GM12878 (cell line): ENCODE measurements at regions not wholly inside any gene's neighbourhood (a gene's known extent, or its start where the extent isn't known, plus 50 kb on each side); places are given as distances from the start of the nearest gene placed in this dataset.

Experiments
- ATAC-seq: fragments of 200-7000 bp; cut with Tn5 transposase; 3 replicates; pipeline ENCODE4 v1.9.1; 2020; ENCODE audit warnings: mild to moderate bottlenecking, moderate library complexity
- BruUV-seq: library from RNA; stranded (reverse); fragments of 400-500 nt; replicated peaks from 2 replicates; lab custom pipeline; 2021; lab: Mats Ljungman, UMichigan
- CTCF ChIA-PET: fragments of 300-600 bp; sonication (Branson Sonifier 250); formaldehyde crosslinking; extraction: SDS; loops from one replicate; lab custom pipeline; 2021; ENCODE audit warnings: inconsistent platforms; lab: Yijun Ruan, JAX
- POLR2A ChIA-PET: fragments of 350-600 bp; formaldehyde crosslinking; extraction: SDS; loops from one replicate; lab custom pipeline; 2021; ENCODE audit warnings: inconsistent platforms; lab: Charles Lee
- RAD21 ChIA-PET: fragments of 300-600 bp; sonication (Branson Sonifier 250); formaldehyde crosslinking; loops from one replicate; lab custom pipeline; 2023; ENCODE audit warnings: antibody characterized with exemption; ENCODE audit not compliant: unreplicated experiment; lab: Charles Lee
- SMC1A ChIA-PET: fragments of 300-600 bp; sonication (Branson Sonifier 250); formaldehyde crosslinking; loops from one replicate; lab custom pipeline; 2023; ENCODE audit not compliant: unreplicated experiment, uncharacterized antibody; lab: Charles Lee
- DNase-seq: peaks from one replicate; pipeline ENCODE4 v3.0.0-alpha.2; 2011; ENCODE audit warnings: low read depth, low spot score
- FAIRE-seq: peaks from 3 replicates; lab custom pipeline; 2011; peaks lifted over from hg19 to GRCh38; lab: Jason Lieb, UNC
- H2AFZ ChIP-seq: 2 replicates; pipeline ENCODE4 v1.6.0; 2011; ENCODE audit warnings: low read depth, low read length, control low read depth; ENCODE audit not compliant: control insufficient read depth
- H3K27ac ChIP-seq: 2 replicates; pipeline ENCODE4 v1.5.1; 2011; ENCODE audit warnings: control low read depth; ENCODE audit not compliant: control insufficient read depth, insufficient read depth
- H3K27me3 ChIP-seq, 2 experiments: replicated peaks in 1 of 2; 2 replicates each; pipeline versions ENCODE4 v1.6.0 to v1.6.1; 2011; ENCODE audit warnings: low read length in 1 of 2; ENCODE audit not compliant: control insufficient read depth in 2 of 2, insufficient read depth in 2 of 2
- H3K36me3 ChIP-seq, 2 experiments: 2 replicates each; pipeline ENCODE4 v1.5.1; 2011; ENCODE audit warnings: low read length in 1 of 2; ENCODE audit not compliant: control insufficient read depth in 2 of 2, insufficient read depth in 2 of 2
- H3K4me1 ChIP-seq: 2 replicates; pipeline ENCODE4 v1.6.1; 2011; ENCODE audit warnings: mild to moderate bottlenecking, low read length, moderate library complexity, mixed read lengths; ENCODE audit not compliant: control insufficient read depth, insufficient read depth
- H3K4me2 ChIP-seq: 2 replicates; pipeline ENCODE4 v1.6.0; 2011; ENCODE audit warnings: control low read depth; ENCODE audit not compliant: control insufficient read depth, insufficient read depth
- H3K4me3 ChIP-seq: fragments of 200-600 bp; sonication (generic); 2 replicates; pipeline ENCODE4 v1.5.1; 2016
- H3K79me2 ChIP-seq: 2 replicates; pipeline ENCODE4 v1.6.0; 2011; ENCODE audit warnings: low read length; ENCODE audit not compliant: control insufficient read depth, insufficient read depth
- H3K9ac ChIP-seq: 2 replicates; pipeline ENCODE4 v1.8.0; 2011; ENCODE audit warnings: low read length, control low read depth, mixed read lengths; ENCODE audit not compliant: control insufficient read depth, insufficient read depth
- H3K9me3 ChIP-seq: replicated peaks from 3 replicates; pipeline ENCODE4 v1.5.1; 2011; ENCODE audit warnings: mild to moderate bottlenecking, low read length; ENCODE audit not compliant: control insufficient read depth, insufficient read depth
- H4K20me1 ChIP-seq: 2 replicates; pipeline ENCODE4 v1.6.0; 2011; ENCODE audit not compliant: control insufficient read depth, insufficient read depth
- CBX5 ChIP-seq: sonication (generic); IDR thresholded peaks from 2 replicates; pipeline ENCODE4 v1.6.1; 2016; ENCODE audit warnings: low read depth, moderate library complexity, mild to moderate bottlenecking, inconsistent platforms
- CEBPB ChIP-seq, 2 experiments: fragments of 150-350 bp in 1 of 2; IDR thresholded peaks; 2 replicates each; pipeline ENCODE4 v1.6.1; 2012 to 2014; ENCODE audit warnings: low read depth in 2 of 2, low read length in 2 of 2, borderline replicate concordance in 1 of 2, inconsistent platforms in 1 of 2
- CUX1 ChIP-seq: IDR thresholded peaks from 2 replicates; pipeline ENCODE4 v1.6.1; 2012; ENCODE audit warnings: improper control_type of control experiment, low read depth, low read length; ENCODE audit not compliant: insufficient replicate concordance
- ETV6 ChIP-seq, 2 experiments: fragments of 450-650 bp in 1 of 2; IDR thresholded peaks in 1 of 2; conservative IDR thresholded peaks in 1 of 2; 2 replicates each; pipeline ENCODE4 v1.6.1; 2014; ENCODE audit warnings: antibody characterized with exemption in 1 of 2, borderline replicate concordance in 1 of 2, low read depth in 1 of 2, mild to moderate bottlenecking in 1 of 2, moderate library complexity in 1 of 2
- HDGF ChIP-seq: fragments of 450-650 bp; IDR thresholded peaks from 2 replicates; pipeline ENCODE4 v1.6.1; 2016; ENCODE audit warnings: antibody characterized with exemption
- KAT2A ChIP-seq: conservative IDR thresholded peaks from 2 replicates; pipeline ENCODE4 v1.6.1; 2011; ENCODE audit warnings: low read depth, low read length; ENCODE audit not compliant: control insufficient read depth
- MTA2 ChIP-seq: fragments of 450-650 bp; IDR thresholded peaks from 2 replicates; pipeline ENCODE4 v1.6.1; 2016; ENCODE audit warnings: low read depth, mild to moderate bottlenecking, moderate library complexity
- NRF1 ChIP-seq: conservative IDR thresholded peaks from 2 replicates; pipeline ENCODE4 v1.6.1; 2011; ENCODE audit warnings: mild to moderate bottlenecking, low read depth, low read length, improper control_type of control experiment
- PBX3 ChIP-seq: IDR thresholded peaks from 2 replicates; pipeline ENCODE4 v1.6.1; 2011; ENCODE audit warnings: mild to moderate bottlenecking, low read depth, low read length, moderate library complexity; ENCODE audit not compliant: insufficient replicate concordance
- SMC3 ChIP-seq: IDR thresholded peaks from 2 replicates; pipeline ENCODE4 v1.6.1; 2011; ENCODE audit warnings: low read length, improper control_type of control experiment, borderline replicate concordance
- STAT3 ChIP-seq: IDR thresholded peaks from 2 replicates; pipeline ENCODE4 v1.6.1; 2011; ENCODE audit warnings: low read depth, low read length, improper control_type of control experiment
- YY1 ChIP-seq: IDR thresholded peaks from 2 replicates; pipeline ENCODE4 v1.6.1; 2011; ENCODE audit warnings: low read depth, mild to moderate bottlenecking, low read length
- WGBS: methylation state at CpG from one replicate; pipeline ENCODE4 v1.1.6; 2016; ENCODE audit warnings: low lambda C conversion rate; ENCODE audit not compliant: insufficient replicate concordance, insufficient coverage; ENCODE audit errors: missing lambda C conversion rate; 5-methylcytosine and 5-hydroxymethylcytosine counted together
- in situ Hi-C: fragments of 300-500 bp; cut with MboI; formaldehyde crosslinking; loops from 9 replicates; pipeline ENCODE4 v1.14.3; 2018; ENCODE audit warnings: mixed read lengths
- intact Hi-C: fragments of 100-400 bp; cut with micrococcal nuclease; formaldehyde crosslinking; loops from one replicate; pipeline ENCODE4 v1.14.2; 2022; ENCODE audit not compliant: unreplicated experiment
- TF ChIP-seq, protein P1 (sequence below): fragments of 450-650 bp; IDR thresholded peaks from 2 replicates; pipeline ENCODE4 v1.6.1; 2017; ENCODE audit warnings: mild to moderate bottlenecking, low read depth, inconsistent platforms; ENCODE audit not compliant: poor library complexity, severe bottlenecking

- SMC1A ChIA-PET = no interaction called here
- in situ Hi-C loops = no loop called here
- 47% methylated on average over 1 of the region's 1 CpG for WGBS
- ATAC-seq (no peak), FAIRE-seq (no peak), DNase-seq (no peak)
- H3K27ac ChIP-seq = no peak overlapping the region
- no peak overlapping the region for H2AFZ ChIP-seq
- no peaks in the 10 kb centered on the region for H4K20me1 ChIP-seq
- no peaks in the 10 kb centered on the region for H3K9me3 ChIP-seq
- no peaks in the 10 kb centered on the region for H3K36me3 ChIP-seq
- intact Hi-C loops = no loop called here
- H3K4me1 ChIP-seq = no peaks in the 10 kb centered on the region
- H3K9ac ChIP-seq = no peak overlapping the region
- no peaks in the 10 kb centered on the region for H3K27me3 ChIP-seq
- no peaks in the 10 kb centered on the region for H3K79me2 ChIP-seq
- CTCF ChIA-PET = no interaction called here
- RAD21 ChIA-PET = no interaction called here
- no peak overlapping the region for H3K4me2 ChIP-seq
- BruUV-seq = no TSS peak
- POLR2A ChIA-PET = no interaction called here
- no peak overlapping the region for H3K4me3 ChIP-seq
- no peak for TF ChIP-seq SMC3
- TF ChIP-seq NRF1 = no peak
- TF ChIP-seq HDGF = no peak
- TF ChIP-seq KAT2A = no peak
- TF ChIP-seq STAT3 = no peak
- TF ChIP-seq, protein P1, sequence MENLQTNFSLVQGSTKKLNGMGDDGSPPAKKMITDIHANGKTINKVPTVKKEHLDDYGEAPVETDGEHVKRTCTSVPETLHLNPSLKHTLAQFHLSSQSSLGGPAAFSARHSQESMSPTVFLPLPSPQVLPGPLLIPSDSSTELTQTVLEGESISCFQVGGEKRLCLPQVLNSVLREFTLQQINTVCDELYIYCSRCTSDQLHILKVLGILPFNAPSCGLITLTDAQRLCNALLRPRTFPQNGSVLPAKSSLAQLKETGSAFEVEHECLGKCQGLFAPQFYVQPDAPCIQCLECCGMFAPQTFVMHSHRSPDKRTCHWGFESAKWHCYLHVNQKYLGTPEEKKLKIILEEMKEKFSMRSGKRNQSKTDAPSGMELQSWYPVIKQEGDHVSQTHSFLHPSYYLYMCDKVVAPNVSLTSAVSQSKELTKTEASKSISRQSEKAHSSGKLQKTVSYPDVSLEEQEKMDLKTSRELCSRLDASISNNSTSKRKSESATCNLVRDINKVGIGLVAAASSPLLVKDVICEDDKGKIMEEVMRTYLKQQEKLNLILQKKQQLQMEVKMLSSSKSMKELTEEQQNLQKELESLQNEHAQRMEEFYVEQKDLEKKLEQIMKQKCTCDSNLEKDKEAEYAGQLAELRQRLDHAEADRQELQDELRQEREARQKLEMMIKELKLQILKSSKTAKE = no peak
- TF ChIP-seq YY1 = no peak
- TF ChIP-seq PBX3 = no peak
- no peak for TF ChIP-seq CEBPB (IDR thresholded peaks at IDR 0.05; ENCODE audit: borderline replicate concordance in 1 of 2, low read depth in 2 of 2, low read length in 2 of 2)
- no peak for TF ChIP-seq CBX5
- no peak for TF ChIP-seq ETV6 (conservative IDR thresholded peaks at IDR 0.05 in 1 of 2, IDR thresholded peaks at IDR 0.05 in 1 of 2; ENCODE audit: borderline replicate concordance in 1 of 2, low read depth in 1 of 2)
- TF ChIP-seq CUX1 = no peak
- TF ChIP-seq MTA2 = no peak
These were observed 247.8 kb downstream of the HAO1 start for GRCh38 chr20:7692478-7692877.
